A673 (cell line): ENCODE measurements at regions not wholly inside any gene's neighbourhood (a gene's known extent, or its start where the extent isn't known, plus 50 kb on each side); places are given as distances from the start of the nearest gene placed in this dataset.
"Not testable (repeated sequence)": the region's sequence is repeated elsewhere in the genome, so short reads cannot be mapped to it uniquely, and the experiment has no call there.

Experiments used
- BruUV-seq: library from RNA; stranded (reverse); fragments of 400-500 nt; replicated peaks from 2 replicates; lab custom pipeline; 2021; lab: Mats Ljungman, UMichigan
- CTCF ChIA-PET: fragments of 300-600 bp; sonication (Branson Sonifier 250); formaldehyde crosslinking; loops from one replicate; lab custom pipeline; 2022; ENCODE audit warnings: antibody characterized with exemption; lab: Charles Lee
- POLR2A ChIA-PET: fragments of 300-600 bp; sonication (Branson Sonifier 250); formaldehyde crosslinking; loops from one replicate; lab custom pipeline; 2022; ENCODE audit warnings: antibody characterized with exemption; ENCODE audit not compliant: low non-redundant PET; lab: Charles Lee
- DNase-seq: peaks from one replicate; pipeline ENCODE4 v3.0.0-alpha.2; 2015; ENCODE audit warnings: low spot score
- H3K27ac ChIP-seq: fragments of 200-600 bp; sonication (generic); 2 replicates; pipeline ENCODE4 v1.5.1; 2016; ENCODE audit warnings: mixed run types, low read depth, mild to moderate bottlenecking, mixed read lengths, antibody characterized with exemption, low read length; ENCODE audit not compliant: poor library complexity, severe bottlenecking
- H3K27me3 ChIP-seq: fragments of 200-600 bp; sonication (generic); replicated peaks from 2 replicates; pipeline ENCODE4 v1.6.1; 2017; ENCODE audit warnings: mixed run types, low read depth, mild to moderate bottlenecking, mixed read lengths, antibody characterized with exemption, low read length; ENCODE audit not compliant: insufficient read depth, poor library complexity
- H3K36me3 ChIP-seq: fragments of 200-600 bp; sonication (generic); 2 replicates; pipeline ENCODE4 v1.6.1; 2016; ENCODE audit warnings: mixed run types, mild to moderate bottlenecking, mixed read lengths, antibody characterized with exemption, low read length; ENCODE audit not compliant: insufficient read depth, poor library complexity, severe bottlenecking
- H3K4me1 ChIP-seq: fragments of 200-600 bp; sonication (generic); 2 replicates; pipeline ENCODE4 v1.6.1; 2017; ENCODE audit warnings: mixed run types, mild to moderate bottlenecking, mixed read lengths, antibody characterized with exemption, low read length; ENCODE audit not compliant: insufficient read depth, poor library complexity, severe bottlenecking
- H3K4me3 ChIP-seq: fragments of 200-600 bp; sonication (generic); 2 replicates; pipeline ENCODE4 v1.5.1; 2016; ENCODE audit warnings: low read depth, mixed run types, mild to moderate bottlenecking, mixed read lengths, low read length; ENCODE audit not compliant: poor library complexity, severe bottlenecking
- H3K9me3 ChIP-seq: fragments of 200-600 bp; sonication (generic); 2 replicates; pipeline ENCODE4 v1.6.1; 2016; ENCODE audit warnings: mixed run types, low read depth, mild to moderate bottlenecking, mixed read lengths, antibody characterized with exemption, low read length; ENCODE audit not compliant: poor library complexity, severe bottlenecking
- CTCF ChIP-seq: fragments of 300-800, 200-600 bp; sonication (generic); conservative IDR thresholded peaks from 2 replicates; pipeline ENCODE4 v1.5.1; 2017; ENCODE audit warnings: low read depth, mild to moderate bottlenecking, antibody characterized with exemption, low read length, moderate library complexity, mixed read lengths
- EZH2 ChIP-seq: fragments of 200-600 bp; sonication (generic); IDR thresholded peaks from 2 replicates; pipeline ENCODE4 v1.6.1; 2017; ENCODE audit warnings: borderline replicate concordance, low read depth, mild to moderate bottlenecking, mixed read lengths, antibody characterized with exemption, low read length; ENCODE audit not compliant: poor library complexity, severe bottlenecking
- intact Hi-C: fragments of 100-400 bp; cut with micrococcal nuclease; formaldehyde crosslinking; loops from one replicate; pipeline ENCODE4 v1.10.0; 2022; ENCODE audit not compliant: unreplicated experiment

- BruUV-seq, result no TSS peak
- POLR2A ChIA-PET, result no interaction called here
- Histone ChIP-seq H3K27me3 (no peaks in the 10 kb centered on the region), H3K27ac (no peak overlapping the region), H3K4me1 (no peaks in the 10 kb centered on the region), H3K9me3 (no peaks in the 10 kb centered on the region), H3K36me3 (no peaks in the 10 kb centered on the region), H3K4me3 (no peak overlapping the region)
- no peak for DNase-seq
- CTCF ChIA-PET, result no interaction called here
- intact Hi-C loops, result no loop called here
- TF ChIP-seq CTCF (no peak), EZH2 (no peak)
Observed at GRCh38 chr10:124168991-124169802, 75.8 kb upstream of the CHST15 start.

GRCh38 chr10:124168581-124168980 is 75.2 kb upstream of the CHST15 start:
- TF ChIP-seq CTCF (no peak), EZH2 (no peak)
- Histone ChIP-seq H3K4me1 (no peaks in the 10 kb centered on the region), H3K27ac (no peak overlapping the region), H3K27me3 (no peaks in the 10 kb centered on the region), H3K36me3 (no peaks in the 10 kb centered on the region), H3K9me3 (no peaks in the 10 kb centered on the region), H3K4me3 (no peak overlapping the region)
- BruUV-seq, result no TSS peak
- intact Hi-C loops, result no loop called here
- ChIA-PET CTCF (no interaction called here), POLR2A (no interaction called here)
- DNase-seq, result no peak

GRCh38 chr10:124167925-124168324 is 74.5 kb upstream of the CHST15 start:
- H3K27me3 ChIP-seq, H3K4me1 ChIP-seq, H3K9me3 ChIP-seq, BruUV-seq, H3K36me3 ChIP-seq, H3K27ac ChIP-seq, DNase-seq, intact Hi-C loops, POLR2A ChIA-PET, CTCF ChIA-PET, H3K4me3 ChIP-seq: not testable (repeated sequence)
